GM20431 (cell line): ENCODE measurements at regions not wholly inside any gene's neighbourhood (a gene's known extent, or its start where the extent isn't known, plus 50 kb on each side); places are given as distances from the start of the nearest gene placed in this dataset.

Experiments used
- in situ Hi-C: fragments of 300-500 bp; cut with MseI, MboI; formaldehyde crosslinking; loops from one replicate; pipeline ENCODE4 v1.15.0; 2020; ENCODE audit warnings: low sequenced_read_pairs; ENCODE audit not compliant: unreplicated experiment

- in situ Hi-C loops = no loop called here
These were observed 249.8 kb upstream of the LYZL1 start for GRCh38 chr10:29039091-29039490.

DNA sequence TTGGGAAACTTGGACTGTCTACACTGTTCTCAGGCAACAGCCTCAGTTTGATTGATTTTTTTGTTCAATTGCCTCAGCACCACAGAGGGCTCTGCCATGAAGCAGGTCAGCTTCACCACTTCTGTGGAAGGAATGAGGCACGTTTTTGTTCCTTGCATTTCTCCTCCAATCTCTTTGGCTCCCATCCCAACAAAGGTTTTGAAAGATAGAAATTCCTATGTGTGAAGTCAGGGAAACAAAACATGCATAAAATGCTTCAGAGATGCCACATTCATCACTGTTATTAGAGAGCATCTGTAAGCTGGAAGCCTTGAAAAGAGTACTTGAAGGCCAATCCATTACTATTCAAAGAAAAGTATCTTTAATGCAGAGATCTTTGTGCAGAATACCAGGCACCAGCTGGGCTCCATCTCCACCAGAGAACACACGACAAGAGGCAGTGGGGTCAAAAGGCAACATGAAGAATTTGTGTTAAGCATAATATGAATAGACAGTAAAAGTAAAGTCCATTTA lies 249.1 kb upstream of the LYZL1 start:
- in situ Hi-C loops = no loop called here

GRCh38 chr10:29041616-29042015 lies 247.3 kb upstream of the LYZL1 start:
- in situ Hi-C loops = no loop called here

GRCh38 chr10:29048506-29048905 lies 240.4 kb upstream of the LYZL1 start:
- in situ Hi-C loops = no loop called here

- in situ Hi-C loops = no loop called here
These were observed 238.8 kb upstream of the LYZL1 start for GRCh38 chr10:29050081-29050480.

- in situ Hi-C loops = no loop called here
These were observed 233.8 kb upstream of the LYZL1 start for GRCh38 chr10:29055101-29055500.

DNA sequence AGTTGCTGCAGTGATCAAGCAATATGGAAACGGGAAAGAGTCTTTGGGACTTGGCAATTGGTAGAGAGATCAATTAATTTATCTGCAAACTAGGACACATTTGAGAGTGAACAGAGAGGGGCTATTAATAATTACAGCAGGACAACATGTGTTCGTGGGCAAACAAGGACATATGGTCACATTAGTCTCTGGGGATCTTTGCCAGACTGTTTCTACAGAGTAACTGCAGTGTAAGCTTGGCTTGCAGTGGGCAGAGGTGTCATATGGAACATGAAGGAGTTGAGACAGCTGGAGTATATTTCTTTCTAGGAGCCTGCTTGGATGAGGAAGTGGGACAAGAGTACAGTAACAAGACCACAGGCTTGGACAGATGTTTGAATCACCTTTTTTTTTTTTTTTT lies 232.1 kb upstream of the LYZL1 start:
- in situ Hi-C loops = no loop called here

- in situ Hi-C loops = no loop called here
These were observed 231.0 kb upstream of the LYZL1 start for GRCh38 chr10:29057822-29058331.

- in situ Hi-C loops = no loop called here
These were observed 224.8 kb upstream of the LYZL1 start for GRCh38 chr10:29063806-29064644.

DNA sequence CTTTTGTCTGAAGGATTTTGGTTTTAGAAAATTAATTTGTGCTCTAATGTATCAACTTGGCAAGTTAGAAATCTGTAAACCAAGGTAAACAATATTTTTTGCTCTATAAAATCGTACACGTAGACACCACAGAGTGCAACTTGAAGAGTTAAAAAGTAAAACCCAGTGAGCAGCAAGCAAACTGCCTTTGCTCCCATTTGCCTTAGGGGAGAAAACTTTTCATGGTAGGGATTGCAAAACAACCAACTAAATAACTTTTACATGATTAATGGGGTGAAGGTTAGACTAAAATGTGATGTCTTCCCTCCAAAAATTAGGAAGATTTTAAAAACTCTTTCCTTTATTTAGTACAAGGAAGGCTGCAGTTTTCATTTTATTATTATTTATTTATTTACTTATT lies 224.2 kb upstream of the LYZL1 start:
- in situ Hi-C loops = no loop called here

GRCh38 chr10:29067161-29067560 lies 221.7 kb upstream of the LYZL1 start:
- in situ Hi-C loops = no loop called here

- in situ Hi-C loops = no loop called here
These were observed 221.2 kb upstream of the LYZL1 start for GRCh38 chr10:29067628-29068027.

DNA sequence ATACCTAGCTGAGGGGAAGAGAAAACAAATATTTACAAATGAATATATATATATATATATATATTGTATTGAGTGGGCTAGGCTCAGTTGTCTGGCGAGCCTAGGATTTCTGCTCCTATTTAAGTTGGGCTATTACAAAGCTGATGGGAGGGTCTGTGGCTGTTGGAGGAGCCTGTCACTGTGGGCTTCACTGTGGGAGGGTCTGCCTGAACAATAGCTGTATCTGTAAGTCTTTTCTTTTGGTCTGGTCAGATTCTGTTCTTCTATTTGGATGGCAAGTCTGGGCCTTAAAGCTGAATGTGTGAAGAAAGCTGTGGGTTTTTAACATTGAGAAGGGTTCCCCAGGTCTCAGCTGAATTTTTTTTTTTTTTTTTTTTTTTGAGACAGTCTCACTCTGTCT lies 220.6 kb upstream of the LYZL1 start:
- in situ Hi-C loops = no loop called here

GRCh38 chr10:29068966-29069365 lies 219.9 kb upstream of the LYZL1 start:
- in situ Hi-C loops = no loop called here

- in situ Hi-C loops = no loop called here
These were observed 218.9 kb upstream of the LYZL1 start for GRCh38 chr10:29069941-29070340.

- in situ Hi-C loops = no loop called here
These were observed 210.0 kb upstream of the LYZL1 start for GRCh38 chr10:29078919-29079318.

- in situ Hi-C loops = no loop called here
These were observed 207.6 kb upstream of the LYZL1 start for GRCh38 chr10:29081231-29081630.

DNA sequence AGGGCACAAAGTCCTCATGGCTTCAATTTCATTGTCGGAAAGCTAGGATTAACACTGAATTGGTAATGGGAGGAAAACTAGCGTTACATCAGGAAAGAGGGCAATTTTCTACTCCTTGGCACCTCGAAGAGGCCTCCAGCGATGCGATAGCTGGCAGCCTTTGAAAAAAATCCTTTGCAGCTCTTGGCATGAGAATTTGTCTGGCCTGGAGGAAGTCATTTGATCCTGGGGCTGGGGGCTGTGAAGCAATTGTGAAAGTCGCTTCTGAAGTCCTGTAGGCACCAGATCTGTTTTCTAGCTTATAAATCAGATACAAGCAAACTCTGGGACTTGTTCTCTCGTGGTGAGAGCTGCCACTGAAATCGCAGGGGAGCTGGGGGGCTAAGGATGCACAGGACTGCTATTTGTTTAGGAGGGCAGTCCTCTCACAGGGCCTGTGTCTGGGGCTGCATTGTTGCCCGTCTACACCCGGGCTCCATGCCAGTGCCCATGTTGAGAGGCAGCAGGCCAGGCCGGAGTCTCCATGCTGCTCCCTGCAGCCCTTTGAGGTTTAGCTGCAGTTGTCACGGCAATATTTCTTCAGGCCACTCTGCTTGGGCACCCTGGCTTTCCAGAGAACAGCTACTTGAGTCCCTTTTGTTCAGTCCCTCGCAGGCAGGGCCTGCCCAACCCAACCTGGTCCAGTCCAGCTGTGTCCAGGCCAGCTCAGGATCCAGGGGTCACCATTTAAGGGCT lies 206.8 kb upstream of the LYZL1 start:
- in situ Hi-C loops = no loop called here

DNA sequence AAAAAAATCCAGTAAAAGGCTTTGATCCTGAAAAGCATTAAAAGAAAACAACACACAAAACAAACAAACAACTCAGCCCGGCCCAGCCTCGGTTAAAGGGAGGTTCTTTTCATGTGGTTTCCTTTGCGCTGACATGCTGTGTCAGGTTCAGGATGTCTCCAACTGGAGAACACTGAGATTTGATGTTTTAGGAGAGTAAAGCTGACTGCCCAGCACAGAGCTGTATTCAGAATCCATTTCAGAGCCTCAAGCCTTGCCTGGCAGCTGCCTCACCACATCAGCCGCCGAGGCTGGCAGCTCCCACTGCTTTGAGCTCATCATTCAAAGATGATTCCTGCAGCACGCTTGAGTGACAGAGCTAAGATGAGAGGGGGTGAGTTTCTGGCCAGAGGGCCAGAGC lies 205.8 kb upstream of the LYZL1 start:
- in situ Hi-C loops = no loop called here

GRCh38 chr10:29084681-29085307 lies 204.1 kb upstream of the LYZL1 start:
- in situ Hi-C loops = no loop called here

DNA sequence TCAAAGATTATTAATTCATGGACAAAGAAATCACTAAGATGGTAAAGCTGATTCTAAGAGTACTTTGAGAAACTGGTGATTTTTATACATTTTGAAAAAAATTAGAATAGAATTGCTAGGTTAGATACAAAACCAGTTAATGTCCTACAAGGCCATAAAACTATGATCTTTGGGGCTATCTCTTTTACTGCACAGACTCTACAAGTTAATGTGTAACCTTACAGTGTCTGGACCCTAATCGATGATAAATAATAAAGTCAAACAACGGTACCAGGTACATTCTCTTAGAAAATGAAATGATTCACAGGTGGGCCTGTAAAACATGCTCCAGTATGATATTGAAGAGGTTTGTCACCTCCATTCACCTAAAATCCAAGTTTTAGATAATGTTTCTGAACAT lies 199.8 kb upstream of the LYZL1 start:
- in situ Hi-C loops = no loop called here
